RPMI8226 (cell line): ENCODE measurements at regions not wholly inside any gene's neighbourhood (a gene's known extent, or its start where the extent isn't known, plus 50 kb on each side); places are given as distances from the start of the nearest gene placed in this dataset.
A peak's percentile ranks its signal among the peaks of the same experiment; 100 is the strongest.

Source experiments
- DNase-seq: peaks from one replicate; pipeline ENCODE4 v3.0.0-alpha.2; 2015

GRCh38 chr2:120554625-120555032, 181.0 kb upstream of the GLI2 start:
- DNase-seq: no peak

DNA sequence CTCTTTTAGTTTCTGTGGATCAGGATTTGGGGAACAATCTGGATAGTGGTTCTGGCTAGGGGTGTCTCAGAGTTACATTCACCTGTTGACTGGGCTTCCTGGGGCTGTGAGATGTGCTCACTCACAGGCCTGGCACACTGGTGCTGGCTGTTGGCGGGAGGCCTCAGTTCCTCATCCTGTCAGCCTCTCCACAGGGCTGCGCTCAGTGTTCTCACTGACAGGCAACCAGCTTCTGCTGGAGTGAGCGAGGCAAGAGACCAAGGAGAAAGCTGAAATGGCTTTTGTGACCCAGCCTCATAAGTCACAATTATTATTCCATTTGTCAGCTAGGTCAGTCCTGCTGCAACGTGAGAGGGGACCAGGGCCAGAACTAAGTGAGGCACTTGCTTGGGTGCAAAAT, 180.6 kb upstream of the GLI2 start:
- peak; percentile 61 for DNase-seq

GRCh38 chr2:120556911-120557310, 178.8 kb upstream of the GLI2 start:
- DNase-seq: peak; percentile 18

DNA sequence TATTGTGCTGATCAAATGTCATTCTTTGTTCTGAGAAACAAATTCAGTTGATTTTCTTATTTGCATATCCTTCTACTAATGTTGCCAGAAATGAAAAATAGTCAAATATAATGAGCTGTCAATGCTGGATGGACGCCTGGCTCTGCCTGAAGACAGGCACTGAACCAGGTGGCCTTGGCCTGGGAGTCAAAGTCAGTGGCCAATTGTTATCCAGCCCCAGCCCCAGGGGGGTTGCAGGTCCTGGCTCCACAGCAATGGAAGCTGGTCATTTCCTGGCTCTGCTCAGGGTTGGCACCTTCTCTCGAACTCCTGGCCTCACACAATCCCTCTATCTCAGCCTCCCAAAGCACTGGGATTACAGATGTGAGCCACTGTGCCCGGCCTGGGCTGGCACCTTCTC, 176.8 kb upstream of the GLI2 start:
- no peak for DNase-seq

- no peak for DNase-seq
Measured at GRCh38 chr2:120559401-120559800, 176.3 kb upstream of the GLI2 start.

GRCh38 chr2:120560330-120560729, 175.3 kb upstream of the GLI2 start:
- DNase-seq: no peak

DNA sequence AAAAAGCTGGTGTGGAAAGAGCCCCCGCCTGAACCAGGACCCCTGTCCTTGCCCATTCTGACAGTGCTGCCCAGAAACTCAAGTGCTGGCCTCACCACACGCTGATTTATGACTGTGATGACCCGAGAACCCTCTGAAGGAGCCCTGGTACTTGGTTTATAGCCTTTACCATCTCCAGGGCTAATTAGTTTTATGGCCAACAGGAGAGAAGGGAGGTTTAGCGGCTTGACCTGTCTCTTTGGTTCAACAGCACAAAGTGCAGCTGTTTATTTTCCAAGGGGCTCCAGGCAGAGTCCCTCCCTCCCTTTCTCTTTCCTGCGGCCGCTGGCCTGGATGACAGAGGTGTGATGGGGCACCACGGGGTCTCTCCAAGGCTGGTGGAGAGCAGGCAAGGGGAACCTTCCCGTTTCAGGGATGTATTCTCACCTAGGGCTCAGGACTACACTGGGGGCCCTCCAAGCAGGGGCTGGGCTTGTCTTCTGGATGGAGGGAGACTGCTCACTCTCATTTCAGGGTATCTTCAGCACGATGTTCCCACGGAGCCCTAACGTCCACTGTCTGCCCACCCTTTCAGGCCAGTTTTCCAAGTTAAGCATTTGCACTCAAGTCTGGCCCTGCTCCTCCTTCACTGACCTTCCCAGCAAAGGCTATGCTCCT, 174.2 kb upstream of the GLI2 start:
- no peak for DNase-seq

- DNase-seq: no peak
Measured at GRCh38 chr2:120562218-120563005, 173.3 kb upstream of the GLI2 start.

- peak; percentile 9 for DNase-seq
Measured at GRCh38 chr2:120563616-120564015, 172.1 kb upstream of the GLI2 start.

- peak; percentile 84 for DNase-seq
Measured at GRCh38 chr2:120564213-120565094, 171.2 kb upstream of the GLI2 start.

DNA sequence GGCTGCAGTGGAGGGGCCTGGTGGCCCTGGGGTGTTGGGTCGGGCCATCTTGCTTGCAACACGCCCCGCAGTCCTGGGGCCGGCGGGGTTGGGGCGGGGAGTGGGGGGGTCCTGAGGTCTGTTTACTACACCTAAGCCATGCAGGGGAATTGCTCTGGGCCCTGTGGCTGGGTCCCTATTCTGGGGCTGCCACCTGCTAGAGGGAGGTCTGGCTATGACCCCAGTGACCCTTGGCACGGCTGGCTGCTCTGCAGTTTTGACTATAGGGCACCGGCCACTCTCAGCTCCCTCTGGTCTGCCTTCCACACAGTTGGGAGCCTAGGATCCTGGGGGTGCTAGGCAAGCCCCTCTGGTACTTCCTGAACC, 170.6 kb upstream of the GLI2 start:
- peak; percentile 71 for DNase-seq

- no peak for DNase-seq
Measured at GRCh38 chr2:120565929-120566328, 169.7 kb upstream of the GLI2 start.

DNA sequence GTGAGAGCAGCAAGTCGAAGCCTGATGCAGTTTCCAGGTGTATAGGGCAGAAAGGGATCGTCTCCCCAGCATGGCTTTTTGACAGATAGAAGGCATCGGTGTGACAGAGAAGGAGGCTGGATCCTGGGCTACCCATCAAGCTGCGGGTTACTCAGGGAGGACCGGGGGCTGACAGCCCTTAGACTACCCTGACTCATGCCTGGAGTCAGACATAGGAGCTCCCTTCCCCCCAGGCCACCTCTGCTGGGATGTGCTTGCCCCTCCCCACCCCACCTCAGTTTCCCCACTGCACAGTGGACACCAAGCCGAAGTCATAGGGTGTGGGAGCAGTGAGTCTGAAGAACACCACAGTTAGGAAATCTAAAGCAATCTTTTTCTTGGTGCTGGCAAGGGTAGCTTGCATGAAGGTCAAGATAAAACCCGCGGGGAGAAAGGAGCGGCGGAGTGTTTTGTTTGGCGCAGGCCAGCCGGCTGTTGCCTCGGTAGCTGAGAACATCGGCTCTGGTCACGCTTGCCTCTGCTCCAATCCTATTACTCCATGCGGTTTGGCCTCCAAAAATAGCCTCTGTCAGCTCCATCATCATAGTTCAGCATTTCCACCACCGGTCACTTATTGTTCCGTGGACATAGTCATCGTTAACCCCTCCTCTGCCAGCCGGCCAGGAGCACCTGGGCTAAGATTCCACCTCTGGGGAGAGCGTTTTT, 169.2 kb upstream of the GLI2 start:
- peak; percentile 81 for DNase-seq

GRCh38 chr2:120567128-120567527, 168.5 kb upstream of the GLI2 start:
- peak; percentile 79 for DNase-seq

GRCh38 chr2:120568089-120568974, 167.3 kb upstream of the GLI2 start:
- DNase-seq: peak; percentile 39

DNA sequence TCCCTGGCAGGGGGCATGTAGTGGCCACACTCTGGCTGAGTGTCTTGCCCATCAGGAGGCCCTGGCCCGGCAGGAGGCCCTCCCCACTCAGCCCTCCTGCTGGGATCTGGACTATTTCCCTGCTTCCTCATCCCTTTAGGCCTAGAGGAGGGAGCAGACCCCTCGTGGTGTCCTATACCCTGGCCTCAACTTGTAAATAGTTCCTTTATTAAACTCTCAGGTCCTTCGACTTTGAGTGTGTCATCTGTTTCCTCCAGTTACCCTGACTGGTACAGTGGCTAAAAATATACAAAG, 166.7 kb upstream of the GLI2 start:
- no peak for DNase-seq

DNA sequence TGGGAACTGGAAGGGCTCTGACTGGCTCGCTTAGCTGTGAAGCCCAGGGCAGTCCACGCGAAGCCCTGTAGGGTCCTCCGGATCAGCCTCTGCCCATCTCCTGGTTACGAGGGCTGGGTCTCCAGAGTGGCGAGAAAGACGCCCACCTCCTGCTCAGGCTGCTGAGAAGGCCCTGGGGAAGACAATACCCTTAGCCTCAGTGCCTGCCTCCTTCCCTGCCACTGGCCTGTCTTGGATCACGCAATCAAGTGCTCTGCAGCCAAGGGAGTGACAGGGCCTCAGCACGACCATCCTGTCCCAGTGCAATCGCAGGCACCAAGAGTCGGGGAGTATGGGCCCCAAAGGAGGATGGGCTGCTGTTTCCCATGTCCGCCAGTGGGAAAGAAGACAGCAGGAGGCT, 165.7 kb upstream of the GLI2 start:
- DNase-seq: no peak

DNA sequence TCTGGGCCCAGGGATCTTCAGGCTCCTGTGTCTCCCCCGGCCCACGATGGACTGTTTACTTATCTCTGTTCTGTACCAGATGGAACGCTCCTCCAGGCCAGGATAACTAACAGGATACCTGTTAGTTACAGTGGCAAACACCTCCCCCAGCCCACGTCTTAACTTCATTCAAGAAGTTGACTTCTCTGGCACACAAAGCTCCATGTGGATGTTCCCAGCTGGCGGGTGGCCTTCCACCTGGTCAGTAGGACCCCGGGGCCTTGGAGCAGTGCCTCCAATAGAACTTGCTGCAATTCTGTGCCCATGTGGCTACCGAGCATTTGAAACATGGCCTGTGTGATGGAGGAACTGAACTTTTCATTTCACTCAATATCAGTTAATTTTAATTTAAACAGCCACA, 165.1 kb upstream of the GLI2 start:
- DNase-seq: no peak

DNA sequence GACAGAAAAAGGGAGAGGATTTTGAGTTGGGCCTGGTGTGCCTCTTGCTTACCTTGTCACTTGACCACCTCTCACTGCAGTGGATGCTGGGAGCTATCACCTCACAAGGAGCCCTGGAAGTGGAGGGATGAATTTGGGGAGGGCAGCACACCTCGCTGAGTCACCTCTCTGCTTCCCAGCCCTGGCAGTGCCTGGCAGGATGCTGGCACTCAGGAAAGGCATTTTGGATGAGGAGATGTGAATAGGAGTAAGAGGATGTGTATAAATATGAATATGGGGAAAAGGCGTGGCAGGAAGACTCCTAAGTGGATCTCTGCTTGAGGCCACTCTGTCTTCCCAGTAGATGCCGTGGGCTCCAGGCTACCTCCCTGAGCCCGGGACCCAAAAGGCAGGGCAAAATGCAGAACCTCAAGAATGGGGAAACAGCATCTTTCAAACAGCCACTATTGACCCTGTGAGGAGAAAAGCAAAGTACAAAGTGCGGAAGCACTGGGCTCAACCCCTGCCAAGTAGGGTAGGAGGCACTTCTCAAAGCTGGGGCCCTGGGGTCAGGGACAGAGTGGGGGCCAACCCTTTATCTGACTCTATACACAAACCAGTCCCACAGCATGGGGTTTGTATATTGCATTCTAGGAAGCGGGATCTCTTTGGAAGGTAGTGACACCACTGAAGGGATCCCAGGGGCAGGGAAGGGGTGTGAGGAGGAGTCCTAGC, 164.5 kb upstream of the GLI2 start:
- no peak for DNase-seq

DNA sequence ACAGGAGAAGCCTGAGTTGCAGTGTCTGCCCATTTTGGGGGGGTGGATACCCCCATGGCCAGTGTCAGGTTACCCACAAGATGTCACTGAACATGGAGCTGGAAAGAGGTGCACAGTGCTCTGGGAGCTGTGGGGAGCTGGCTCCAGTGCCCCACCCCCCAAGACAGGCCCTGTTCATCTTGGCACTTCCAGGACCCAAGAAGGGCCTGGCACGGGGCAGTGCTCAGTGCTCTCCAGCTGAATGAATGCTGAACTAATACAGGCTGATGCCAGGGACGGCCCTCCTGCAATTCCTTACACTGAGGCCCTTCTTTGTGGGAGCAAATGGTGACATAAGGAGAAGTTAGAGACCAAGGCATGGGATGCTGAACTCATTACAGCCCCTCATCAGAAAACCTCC, 163.4 kb upstream of the GLI2 start:
- no peak for DNase-seq

DNA sequence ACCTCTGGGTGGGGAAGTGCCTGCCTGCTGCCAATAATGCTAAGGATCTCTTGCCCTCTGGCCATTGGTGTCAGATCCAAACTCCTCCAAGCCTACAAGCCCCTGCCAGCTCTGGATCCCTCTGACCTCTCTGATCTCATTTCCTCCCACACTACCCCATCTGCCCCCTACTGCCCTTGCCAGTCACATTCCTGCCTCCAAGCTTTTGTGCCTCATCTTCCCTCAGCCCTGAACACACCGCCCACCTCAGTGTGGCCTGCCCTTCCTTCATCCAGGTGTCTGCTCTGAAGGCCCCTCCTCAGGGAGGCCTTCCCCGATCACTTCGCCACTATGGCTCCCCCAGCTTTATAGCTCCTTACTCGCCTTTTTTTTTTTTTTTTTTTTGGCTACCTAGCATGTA, 161.0 kb upstream of the GLI2 start:
- DNase-seq: no peak

- no peak for DNase-seq
Measured at GRCh38 chr2:120575966-120576365, 159.7 kb upstream of the GLI2 start.
